GM12878 (cell line): ENCODE measurements at regions not wholly inside any gene's neighbourhood (a gene's known extent, or its start where the extent isn't known, plus 50 kb on each side); places are given as distances from the start of the nearest gene placed in this dataset.
A peak's percentile ranks its signal among the peaks of the same experiment; 100 is the strongest.
"Not testable (repeated sequence)": the region's sequence is repeated elsewhere in the genome, so short reads cannot be mapped to it uniquely, and the experiment has no call there.

ENCODE experiments used
- ATAC-seq: fragments of 200-7000 bp; cut with Tn5 transposase; 3 replicates; pipeline ENCODE4 v1.9.1; 2020; ENCODE audit warnings: mild to moderate bottlenecking, moderate library complexity
- BruUV-seq: library from RNA; stranded (reverse); fragments of 400-500 nt; replicated peaks from 2 replicates; lab custom pipeline; 2021; lab: Mats Ljungman, UMichigan
- CTCF ChIA-PET: fragments of 300-600 bp; sonication (Branson Sonifier 250); formaldehyde crosslinking; extraction: SDS; loops from one replicate; lab custom pipeline; 2021; ENCODE audit warnings: inconsistent platforms; lab: Yijun Ruan, JAX
- POLR2A ChIA-PET: fragments of 350-600 bp; formaldehyde crosslinking; extraction: SDS; loops from one replicate; lab custom pipeline; 2021; ENCODE audit warnings: inconsistent platforms; lab: Charles Lee
- RAD21 ChIA-PET: fragments of 300-600 bp; sonication (Branson Sonifier 250); formaldehyde crosslinking; loops from one replicate; lab custom pipeline; 2023; ENCODE audit warnings: antibody characterized with exemption; ENCODE audit not compliant: unreplicated experiment; lab: Charles Lee
- SMC1A ChIA-PET: fragments of 300-600 bp; sonication (Branson Sonifier 250); formaldehyde crosslinking; loops from one replicate; lab custom pipeline; 2023; ENCODE audit not compliant: unreplicated experiment, uncharacterized antibody; lab: Charles Lee
- DNase-seq: peaks from one replicate; pipeline ENCODE4 v3.0.0-alpha.2; 2011; ENCODE audit warnings: low read depth, low spot score
- FAIRE-seq: peaks from 3 replicates; lab custom pipeline; 2011; peaks lifted over from hg19 to GRCh38; lab: Jason Lieb, UNC
- H2AFZ ChIP-seq: 2 replicates; pipeline ENCODE4 v1.6.0; 2011; ENCODE audit warnings: low read depth, low read length, control low read depth; ENCODE audit not compliant: control insufficient read depth
- H3K27ac ChIP-seq: 2 replicates; pipeline ENCODE4 v1.5.1; 2011; ENCODE audit warnings: control low read depth; ENCODE audit not compliant: control insufficient read depth, insufficient read depth
- H3K27me3 ChIP-seq, 2 experiments: replicated peaks in 1 of 2; 2 replicates each; pipeline versions ENCODE4 v1.6.0 to v1.6.1; 2011; ENCODE audit warnings: low read length in 1 of 2; ENCODE audit not compliant: control insufficient read depth in 2 of 2, insufficient read depth in 2 of 2
- H3K36me3 ChIP-seq, 2 experiments: 2 replicates each; pipeline ENCODE4 v1.5.1; 2011; ENCODE audit warnings: low read length in 1 of 2; ENCODE audit not compliant: control insufficient read depth in 2 of 2, insufficient read depth in 2 of 2
- H3K4me1 ChIP-seq: 2 replicates; pipeline ENCODE4 v1.6.1; 2011; ENCODE audit warnings: mild to moderate bottlenecking, low read length, moderate library complexity, mixed read lengths; ENCODE audit not compliant: control insufficient read depth, insufficient read depth
- H3K4me2 ChIP-seq: 2 replicates; pipeline ENCODE4 v1.6.0; 2011; ENCODE audit warnings: control low read depth; ENCODE audit not compliant: control insufficient read depth, insufficient read depth
- H3K4me3 ChIP-seq: fragments of 200-600 bp; sonication (generic); 2 replicates; pipeline ENCODE4 v1.5.1; 2016
- H3K79me2 ChIP-seq: 2 replicates; pipeline ENCODE4 v1.6.0; 2011; ENCODE audit warnings: low read length; ENCODE audit not compliant: control insufficient read depth, insufficient read depth
- H3K9ac ChIP-seq: 2 replicates; pipeline ENCODE4 v1.8.0; 2011; ENCODE audit warnings: low read length, control low read depth, mixed read lengths; ENCODE audit not compliant: control insufficient read depth, insufficient read depth
- H3K9me3 ChIP-seq: replicated peaks from 3 replicates; pipeline ENCODE4 v1.5.1; 2011; ENCODE audit warnings: mild to moderate bottlenecking, low read length; ENCODE audit not compliant: control insufficient read depth, insufficient read depth
- H4K20me1 ChIP-seq: 2 replicates; pipeline ENCODE4 v1.6.0; 2011; ENCODE audit not compliant: control insufficient read depth, insufficient read depth
- CHD2 ChIP-seq: IDR thresholded peaks from 2 replicates; pipeline ENCODE4 v1.6.1; 2011; ENCODE audit warnings: low read depth, low read length, improper control_type of control experiment, borderline replicate concordance
- IKZF1 ChIP-seq: fragments of 450-650 bp; conservative IDR thresholded peaks from 2 replicates; pipeline ENCODE4 v1.6.1; 2017; ENCODE audit warnings: antibody characterized with exemption, mild to moderate bottlenecking
- NR2F1 ChIP-seq: fragments of 450-650 bp; conservative IDR thresholded peaks from 2 replicates; pipeline ENCODE4 v1.6.1; 2017; ENCODE audit warnings: mild to moderate bottlenecking
- RELA ChIP-seq: fragments of 450-650 bp; IDR thresholded peaks from 2 replicates; pipeline ENCODE4 v1.8.0; 2014; ENCODE audit warnings: borderline replicate concordance; ENCODE audit not compliant: partially characterized antibody
- SMC3 ChIP-seq: IDR thresholded peaks from 2 replicates; pipeline ENCODE4 v1.6.1; 2011; ENCODE audit warnings: low read length, improper control_type of control experiment, borderline replicate concordance
- SPI1 ChIP-seq: IDR thresholded peaks from 2 replicates; pipeline ENCODE4 v1.6.1; 2011; ENCODE audit warnings: low read depth, mild to moderate bottlenecking, low read length, moderate library complexity, borderline replicate concordance; ENCODE audit not compliant: insufficient read depth
- WRNIP1 ChIP-seq: IDR thresholded peaks from 2 replicates; pipeline ENCODE4 v1.6.1; 2011; ENCODE audit warnings: low read depth, low read length, improper control_type of control experiment, borderline replicate concordance
- WGBS: methylation state at CpG from one replicate; pipeline ENCODE4 v1.1.6; 2016; ENCODE audit warnings: low lambda C conversion rate; ENCODE audit not compliant: insufficient replicate concordance, insufficient coverage; ENCODE audit errors: missing lambda C conversion rate; 5-methylcytosine and 5-hydroxymethylcytosine counted together
- in situ Hi-C: fragments of 300-500 bp; cut with MboI; formaldehyde crosslinking; loops from 9 replicates; pipeline ENCODE4 v1.14.3; 2018; ENCODE audit warnings: mixed read lengths
- intact Hi-C: fragments of 100-400 bp; cut with micrococcal nuclease; formaldehyde crosslinking; loops from one replicate; pipeline ENCODE4 v1.14.2; 2022; ENCODE audit not compliant: unreplicated experiment
- TF ChIP-seq, protein P1 (sequence below): IDR thresholded peaks from 2 replicates; pipeline ENCODE4 v1.6.1; 2012; ENCODE audit warnings: mild to moderate bottlenecking, low read depth, low read length
- TF ChIP-seq, protein P2 (sequence below): fragments of 450-650 bp; IDR thresholded peaks from 2 replicates; pipeline ENCODE4 v1.6.1; 2014; ENCODE audit warnings: mild to moderate bottlenecking

DNA sequence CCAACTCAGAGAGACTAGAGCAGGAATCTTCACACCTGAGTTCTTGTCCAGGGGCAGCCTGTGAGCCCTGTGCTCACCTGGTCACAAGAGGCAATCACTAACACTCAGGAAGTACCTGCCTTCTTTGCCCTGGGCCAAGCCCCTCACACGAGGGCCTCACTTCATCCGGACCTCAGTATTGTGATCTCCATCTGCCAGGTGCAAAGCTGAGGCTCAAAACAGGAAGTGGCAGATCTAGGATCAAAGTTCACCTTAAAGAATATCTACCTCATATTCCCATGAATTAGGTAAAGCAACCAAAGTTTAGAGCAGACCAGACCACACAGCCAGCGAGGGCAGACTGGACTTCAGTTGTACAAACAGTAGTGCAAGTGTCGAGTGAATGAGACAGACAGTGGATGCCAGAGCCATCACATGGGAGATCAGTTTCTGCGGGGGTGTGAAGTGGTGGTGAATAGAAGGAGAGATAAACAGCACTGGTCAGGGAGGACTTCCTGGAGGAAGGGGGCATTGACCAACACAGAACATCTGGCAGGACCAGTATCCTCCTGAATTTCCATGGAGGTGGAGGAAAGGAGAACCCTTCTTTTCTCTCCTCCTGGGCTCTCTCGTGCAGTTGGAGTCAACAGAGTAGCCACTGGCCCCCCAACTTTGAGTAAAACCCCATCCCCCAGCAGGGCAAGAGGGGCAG, 116.6 kb upstream of the ZBTB40 start:
- no peaks in the 10 kb centered on the region for H3K79me2 ChIP-seq
- no peak for DNase-seq
- CTCF ChIA-PET, result no interaction called here
- TF ChIP-seq SPI1, result peak; percentile 41; the same call in 1 of the 2 replicates
- 0 out of 2 replicates have a peak, but pooled peaks have one; percentile 18 for TF ChIP-seq IKZF1
- TF ChIP-seq CHD2, result no peak
- TF ChIP-seq, protein P1, sequence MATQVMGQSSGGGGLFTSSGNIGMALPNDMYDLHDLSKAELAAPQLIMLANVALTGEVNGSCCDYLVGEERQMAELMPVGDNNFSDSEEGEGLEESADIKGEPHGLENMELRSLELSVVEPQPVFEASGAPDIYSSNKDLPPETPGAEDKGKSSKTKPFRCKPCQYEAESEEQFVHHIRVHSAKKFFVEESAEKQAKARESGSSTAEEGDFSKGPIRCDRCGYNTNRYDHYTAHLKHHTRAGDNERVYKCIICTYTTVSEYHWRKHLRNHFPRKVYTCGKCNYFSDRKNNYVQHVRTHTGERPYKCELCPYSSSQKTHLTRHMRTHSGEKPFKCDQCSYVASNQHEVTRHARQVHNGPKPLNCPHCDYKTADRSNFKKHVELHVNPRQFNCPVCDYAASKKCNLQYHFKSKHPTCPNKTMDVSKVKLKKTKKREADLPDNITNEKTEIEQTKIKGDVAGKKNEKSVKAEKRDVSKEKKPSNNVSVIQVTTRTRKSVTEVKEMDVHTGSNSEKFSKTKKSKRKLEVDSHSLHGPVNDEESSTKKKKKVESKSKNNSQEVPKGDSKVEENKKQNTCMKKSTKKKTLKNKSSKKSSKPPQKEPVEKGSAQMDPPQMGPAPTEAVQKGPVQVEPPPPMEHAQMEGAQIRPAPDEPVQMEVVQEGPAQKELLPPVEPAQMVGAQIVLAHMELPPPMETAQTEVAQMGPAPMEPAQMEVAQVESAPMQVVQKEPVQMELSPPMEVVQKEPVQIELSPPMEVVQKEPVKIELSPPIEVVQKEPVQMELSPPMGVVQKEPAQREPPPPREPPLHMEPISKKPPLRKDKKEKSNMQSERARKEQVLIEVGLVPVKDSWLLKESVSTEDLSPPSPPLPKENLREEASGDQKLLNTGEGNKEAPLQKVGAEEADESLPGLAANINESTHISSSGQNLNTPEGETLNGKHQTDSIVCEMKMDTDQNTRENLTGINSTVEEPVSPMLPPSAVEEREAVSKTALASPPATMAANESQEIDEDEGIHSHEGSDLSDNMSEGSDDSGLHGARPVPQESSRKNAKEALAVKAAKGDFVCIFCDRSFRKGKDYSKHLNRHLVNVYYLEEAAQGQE, result no peak
- no peak for TF ChIP-seq SMC3
- no peak for TF ChIP-seq RELA
- TF ChIP-seq, protein P2, sequence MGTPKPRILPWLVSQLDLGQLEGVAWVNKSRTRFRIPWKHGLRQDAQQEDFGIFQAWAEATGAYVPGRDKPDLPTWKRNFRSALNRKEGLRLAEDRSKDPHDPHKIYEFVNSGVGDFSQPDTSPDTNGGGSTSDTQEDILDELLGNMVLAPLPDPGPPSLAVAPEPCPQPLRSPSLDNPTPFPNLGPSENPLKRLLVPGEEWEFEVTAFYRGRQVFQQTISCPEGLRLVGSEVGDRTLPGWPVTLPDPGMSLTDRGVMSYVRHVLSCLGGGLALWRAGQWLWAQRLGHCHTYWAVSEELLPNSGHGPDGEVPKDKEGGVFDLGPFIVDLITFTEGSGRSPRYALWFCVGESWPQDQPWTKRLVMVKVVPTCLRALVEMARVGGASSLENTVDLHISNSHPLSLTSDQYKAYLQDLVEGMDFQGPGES, result no peak
- TF ChIP-seq WRNIP1, result no peak
- 0 out of 2 replicates have a peak, but pooled peaks have one; percentile 28 for TF ChIP-seq NR2F1
- no TSS peak for BruUV-seq
- H3K4me1 ChIP-seq, result peaks cover 4% of the 10 kb centered on the region; the same call in 1 of the 2 replicates
- H3K9me3 ChIP-seq, result no peaks in the 10 kb centered on the region; the same call in 2 of the 3 replicates
- peaks cover 0 to 1% of the 10 kb centered on the region in 2 experiments; a peak in 1 of 4 replicates for H3K27me3 ChIP-seq
- SMC1A ChIA-PET, result no interaction called here
- no peak overlapping the region for H2AFZ ChIP-seq
- POLR2A ChIA-PET, result no interaction called here
- H3K36me3 ChIP-seq, result no peaks in the 10 kb centered on the region
- H4K20me1 ChIP-seq, result no peaks in the 10 kb centered on the region; the same call in 1 of the 2 replicates
- no peak overlapping the region for H3K4me2 ChIP-seq
- intact Hi-C loops (no loop called here), in situ Hi-C loops (no loop called here)
- no peak overlapping the region for H3K9ac ChIP-seq
- H3K4me3 ChIP-seq, result no peak overlapping the region
- no peak for ATAC-seq
- FAIRE-seq, result no peak
- RAD21 ChIA-PET, result no interaction called here
- no peak overlapping the region for H3K27ac ChIP-seq
- WGBS, result 16% methylated on average over 6 of the region's 6 CpGs

DNA sequence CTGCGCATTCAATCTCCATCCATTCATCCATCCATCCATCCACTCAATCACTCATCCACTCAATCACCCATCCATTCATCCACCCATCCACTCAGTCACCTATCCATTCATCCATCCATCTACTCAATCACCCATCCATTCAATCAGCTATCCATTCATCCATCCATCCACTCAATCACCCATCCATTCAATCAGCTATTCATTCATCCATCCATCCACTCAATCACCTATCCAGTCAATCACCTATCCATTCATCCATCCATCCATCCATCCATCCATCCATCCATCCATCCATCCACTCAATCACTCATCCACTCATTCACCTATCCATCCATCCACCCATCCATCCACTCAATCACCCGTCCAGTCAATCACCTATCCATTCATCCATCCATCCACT, 115.4 kb upstream of the ZBTB40 start:
- H3K4me1 ChIP-seq, intact Hi-C loops, RAD21 ChIA-PET, H3K27me3 ChIP-seq, H2AFZ ChIP-seq, H3K27ac ChIP-seq, in situ Hi-C loops, H4K20me1 ChIP-seq, H3K79me2 ChIP-seq, H3K4me2 ChIP-seq, FAIRE-seq, BruUV-seq, ATAC-seq, H3K9me3 ChIP-seq, H3K9ac ChIP-seq, DNase-seq, SMC1A ChIA-PET, H3K36me3 ChIP-seq, POLR2A ChIA-PET, H3K4me3 ChIP-seq: not testable (repeated sequence)
- CTCF ChIA-PET, result interaction anchor here (0.6 kb wide), 1 partner anchor 50 kb away, joined by 4 read pairs; no protein-coding TSS in a partner anchor
- WGBS, result 100% methylated on average over 1 of the region's 2 CpGs
